Heart right ventricle (tissue), 16 donors: ENCODE measurements at regions not wholly inside any gene's neighbourhood (a gene's known extent, or its start where the extent isn't known, plus 50 kb on each side); places are given as distances from the start of the nearest gene placed in this dataset.

Experiments used
- ATAC-seq, 8 donors: fragments of 200-7000 bp; cut with Tn5 transposase; one replicate each; pipeline ENCODE4 v1.9.1; 2020; ENCODE audit warnings: mild to moderate bottlenecking in 8 of 8, moderate library complexity in 8 of 8, moderate number of reproducible peaks in 1 of 8
- DNase-seq, 2 donors: peaks; one replicate each; pipeline ENCODE4 v3.0.0-alpha.2; 2020
- H3K27ac ChIP-seq, 10 donors: fragments of 200-600 bp; sonication (generic) in 2 of 10; one replicate each; pipeline versions ENCODE4 v1.5.0 to v1.8.0; 2020 to 2022; ENCODE audit warnings: mild to moderate bottlenecking in 3 of 10
- H3K27me3 ChIP-seq, 7 donors: fragments of 200-600 bp; one replicate each; pipeline ENCODE4 v1.8.0; 2021 to 2022; ENCODE audit warnings: mild to moderate bottlenecking in 2 of 7
- H3K36me3 ChIP-seq, 9 donors: fragments of 200-600 bp; sonication (generic) in 1 of 9; one replicate each; pipeline versions ENCODE4 v1.5.0 to v1.8.0; 2020 to 2022; ENCODE audit warnings: mild to moderate bottlenecking in 2 of 9
- H3K4me1 ChIP-seq, 9 donors: fragments of 200-600 bp; sonication (generic) in 1 of 9; one replicate each; pipeline versions ENCODE4 v1.5.0 to v1.8.0; 2020 to 2022; ENCODE audit warnings: mild to moderate bottlenecking in 4 of 9
- H3K4me3 ChIP-seq, 10 donors: fragments of 200-600 bp; sonication (generic) in 2 of 10; one replicate each; pipeline versions ENCODE4 v1.5.0 to v1.8.0; 2020 to 2022; ENCODE audit warnings: mild to moderate bottlenecking in 7 of 10, moderate library complexity in 2 of 10
- H3K9me3 ChIP-seq, 11 donors: fragments of 200-600 bp in 10 of 11; sonication (generic) in 2 of 11; one replicate each; pipeline versions ENCODE4 v1.5.0 to v1.8.0; 2013 to 2022; ENCODE audit warnings: mild to moderate bottlenecking in 2 of 11, control low read depth in 1 of 11, moderate library complexity in 1 of 11
- CTCF ChIP-seq, 9 donors: fragments of 200-600 bp; sonication (generic) in 2 of 9; IDR thresholded peaks; one replicate each; pipeline versions ENCODE4 v1.5.0 to v1.8.0; 2021 to 2022; ENCODE audit warnings: antibody characterized with exemption in 9 of 9, mild to moderate bottlenecking in 5 of 9, moderate library complexity in 1 of 9
- WGBS, 2 donors: extraction: QIAGEN DNeasy Blood & Tissue Kit; methylation state at CpG; one replicate each; pipeline ENCODE4 v1.1.7; 2013; ENCODE audit warnings: inconsistent platforms in 1 of 2; 5-methylcytosine and 5-hydroxymethylcytosine counted together
- intact Hi-C, 10 donors: fragments of 100-400 bp; cut with DNase I; formaldehyde crosslinking; loops; one replicate each; pipeline versions ENCODE4 v1.11.1 to v1.14.2; 2022
- donor health status: Arrhythmogenic right ventricular cardiomyopathy.
- donor health status: ischemic (EF 13 %, LVEDD 7.1; RV severe dilation, severe dysfunction).
- donor health status: healthy with polysubstance abuse.
- donor health status: DM: no; HTN: yes; CAD: no.
- donor health status: DM: no; HTN: no; CAD: no.
- donor health status: ischemic (EF 25% LVEDD 6.9; RV normal size, moderate dysfunction).
- donor health status: ischemic (EF 25% LVEDD 5.7; RV mildly dilated, moderate dysfunction).
- donor health status: healthy.
- donor health status: DM: yes; HTN: yes; CAD: no.
- donor health status: Ischemic cardiomyopathy.
- donor health status: ischemic (EF 35%, LVEDD 5.7; RV mildly dilated, moderate dysfunction).
- donor health status: nonischemic (EF 11% LVEDD 7.7; RV severe dilation, severe dysfunction).
- donor health status: DM: yes; HTN: yes; CAD: no.
- donor health status: PGD.
- donor health status: ischemic (EF 29% LVEDD 5.4; RV normal size, mild dysfunction).
- donor health status: nonischemic (EF 23%, LVEDD 6.1; RV moderate dilation, normal function).

GRCh38 chr7:84454174-84454959 lies 259.8 kb upstream of the SEMA3A start:
- no peak overlapping the region for H3K27ac ChIP-seq
- ATAC-seq = no peak
- intact Hi-C loops = loop anchor here in 2 of 10 donors (10.0 kb wide), 1 partner anchor 480 kb away; no protein-coding TSS in a partner anchor
- H3K27me3 ChIP-seq = no peaks in the 10 kb centered on the region
- no peak for TF ChIP-seq CTCF (IDR thresholded peaks at IDR 0.05)
- H3K9me3 ChIP-seq = peaks cover 0 to 4% (median 0%) of the 10 kb centered on the region in 11 donors
- no peaks in the 10 kb centered on the region for H3K36me3 ChIP-seq
- no peak for DNase-seq
- no peak overlapping the region for H3K4me3 ChIP-seq
- H3K4me1 ChIP-seq = no peaks in the 10 kb centered on the region

GRCh38 chr7:84452618-84453017 lies 258.0 kb upstream of the SEMA3A start:
- WGBS, 2 donors = 86 to 88% methylated on average over 1 of the region's 1 CpG
- ATAC-seq (no peak), DNase-seq (no peak)
- Histone ChIP-seq H3K27ac (no peak overlapping the region), H3K4me3 (no peak overlapping the region), H3K36me3 (no peaks in the 10 kb centered on the region), H3K4me1 (no peaks in the 10 kb centered on the region), H3K27me3 (no peaks in the 10 kb centered on the region), H3K9me3 (peaks cover 0 to 10% (median 0%) of the 10 kb centered on the region in 11 donors)
- intact Hi-C loops = loop anchor here in 2 of 10 donors (10.0 kb wide), 1 partner anchor 478 kb away; no protein-coding TSS in a partner anchor
- TF ChIP-seq CTCF (IDR thresholded peaks at IDR 0.05) = no peak

GRCh38 chr7:84450772-84451171 lies 256.2 kb upstream of the SEMA3A start:
- ATAC-seq (no peak), DNase-seq (no peak)
- peaks cover 0 to 10% (median 0%) of the 10 kb centered on the region in 11 donors for H3K9me3 ChIP-seq
- H3K4me3 ChIP-seq = no peak overlapping the region
- no peaks in the 10 kb centered on the region for H3K36me3 ChIP-seq
- H3K4me1 ChIP-seq = no peaks in the 10 kb centered on the region
- H3K27ac ChIP-seq = no peak overlapping the region
- TF ChIP-seq CTCF (IDR thresholded peaks at IDR 0.05) = no peak
- no peaks in the 10 kb centered on the region for H3K27me3 ChIP-seq
- intact Hi-C loops = loop anchor here in 2 of 10 donors (10.0 kb wide), 1 partner anchor 476 kb away; no protein-coding TSS in a partner anchor

GRCh38 chr7:84447636-84448293 lies 253.2 kb upstream of the SEMA3A start:
- H3K9me3 ChIP-seq = peaks cover 0 to 14% (median 0%) of the 10 kb centered on the region in 11 donors
- no peak overlapping the region for H3K4me3 ChIP-seq
- DNase-seq = no peak
- no peak for ATAC-seq
- WGBS, 2 donors = 95 to 96% methylated on average over 17 of the region's 17 CpGs
- no peak overlapping the region for H3K27ac ChIP-seq
- H3K36me3 ChIP-seq = no peaks in the 10 kb centered on the region
- no peak for TF ChIP-seq CTCF (IDR thresholded peaks at IDR 0.05)
- intact Hi-C loops = no loop called here
- no peaks in the 10 kb centered on the region for H3K4me1 ChIP-seq
- H3K27me3 ChIP-seq = no peaks in the 10 kb centered on the region
